Upper lobe of left lung (tissue), 4 donors: ENCODE measurements at regions not wholly inside any gene's neighbourhood (a gene's known extent, or its start where the extent isn't known, plus 50 kb on each side); places are given as distances from the start of the nearest gene placed in this dataset.

Source experiments
- CTCF ChIP-seq, 6 experiments: fragments of 450-650 bp in 4 of 6; fragments of 200-600 bp in 2 of 6; sonication (generic) in 2 of 6; IDR thresholded peaks; one replicate each; pipeline ENCODE4 v1.5.1; 2016 to 2019; ENCODE audit warnings: antibody characterized with exemption in 6 of 6
- POLR2A ChIP-seq, 4 donors: fragments of 450-650 bp; IDR thresholded peaks; one replicate each; pipeline ENCODE4 v1.5.1; 2016 to 2017; ENCODE audit warnings: antibody characterized with exemption in 4 of 4, mild to moderate bottlenecking in 2 of 4
- POLR2AphosphoS5 ChIP-seq, 2 donors: sonication (generic); formaldehyde crosslinking; IDR thresholded peaks; one replicate each; pipeline ENCODE4 v1.5.1; 2017; ENCODE audit warnings: antibody characterized with exemption in 2 of 2

DNA sequence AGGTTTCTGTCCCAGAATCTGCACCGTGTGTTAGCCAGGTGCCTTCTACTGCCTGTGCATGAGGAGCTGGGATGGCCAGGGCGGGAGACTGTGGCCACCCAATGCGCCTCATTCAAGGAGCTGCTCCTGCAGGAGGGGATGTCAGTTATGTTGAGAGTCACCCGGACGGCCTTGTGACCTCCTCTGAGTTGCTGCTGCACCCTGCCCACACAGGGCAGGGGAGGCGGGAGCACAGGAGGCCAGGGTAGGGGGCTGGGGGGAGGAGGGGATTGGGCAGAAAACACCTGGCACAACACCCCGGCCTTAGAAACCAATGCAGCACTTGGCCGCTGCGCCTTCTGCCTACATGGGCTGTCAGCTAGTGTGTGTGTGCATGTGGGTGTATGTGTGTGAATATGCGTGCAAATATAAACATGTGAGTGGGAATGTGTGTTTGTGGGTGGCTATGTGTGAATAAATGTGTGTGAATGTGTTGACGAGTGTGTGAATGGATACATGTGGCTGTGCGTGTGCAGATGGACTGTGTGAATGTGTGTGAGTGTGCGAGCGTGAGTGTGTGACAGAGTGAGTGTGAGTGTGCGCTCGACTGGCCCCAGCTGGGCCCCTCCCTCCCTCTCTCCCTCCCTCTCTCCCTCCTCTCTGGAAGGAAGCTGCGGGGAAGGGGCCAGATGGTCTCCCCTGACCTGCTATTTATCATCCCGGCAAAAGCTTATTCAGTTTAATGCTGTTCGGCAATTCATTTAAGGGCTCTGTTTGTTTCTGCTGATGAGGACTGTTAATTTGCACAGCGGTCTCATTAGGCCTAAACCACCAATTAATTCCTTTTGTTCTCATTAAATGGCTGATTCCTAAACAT, 106.9 kb downstream of the TLE3 start:
- TF ChIP-seq CTCF (IDR thresholded peaks at IDR 0.05) (no peak), POLR2A (IDR thresholded peaks at IDR 0.05) (no peak), POLR2AphosphoS5 (IDR thresholded peaks at IDR 0.05) (no peak)
